Astrocyte (in vitro differentiated cells and primary cell): ENCODE measurements at regions not wholly inside any gene's neighbourhood (a gene's known extent, or its start where the extent isn't known, plus 50 kb on each side); places are given as distances from the start of the nearest gene placed in this dataset.

Experiments used
- EZH2 ChIP-seq: IDR thresholded peaks from 2 replicates; pipeline ENCODE4 v1.6.1; 2012; ENCODE audit warnings: mild to moderate bottlenecking, low read length, inconsistent platforms; ENCODE audit not compliant: insufficient read depth
- TF ChIP-seq, protein P1 (sequence below): IDR thresholded peaks from 2 replicates; pipeline ENCODE4 v1.5.1; 2011; ENCODE audit warnings: low read depth, mild to moderate bottlenecking, inconsistent platforms, low read length, moderate library complexity; ENCODE audit not compliant: insufficient read depth

DNA sequence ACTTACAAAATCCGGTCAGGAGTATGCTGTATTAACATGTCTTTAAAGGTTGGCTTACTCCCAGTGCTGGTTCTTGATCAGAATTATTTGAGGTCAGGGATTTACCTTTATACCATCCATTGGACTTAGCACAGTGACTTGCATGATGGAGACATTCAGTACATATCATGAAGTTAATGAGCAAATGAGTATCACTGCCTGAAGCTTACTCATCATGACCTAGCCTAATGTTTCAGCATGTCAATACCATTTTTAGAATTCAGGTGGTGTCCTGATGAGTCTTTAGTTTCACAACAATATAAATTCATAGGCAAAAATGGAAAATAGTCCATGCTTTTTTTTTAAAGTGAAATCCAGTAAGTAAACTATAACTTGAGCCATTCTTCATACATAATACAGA, 226.0 kb upstream of the C9orf72 start:
- TF ChIP-seq EZH2 = no peak
- TF ChIP-seq, protein P1, sequence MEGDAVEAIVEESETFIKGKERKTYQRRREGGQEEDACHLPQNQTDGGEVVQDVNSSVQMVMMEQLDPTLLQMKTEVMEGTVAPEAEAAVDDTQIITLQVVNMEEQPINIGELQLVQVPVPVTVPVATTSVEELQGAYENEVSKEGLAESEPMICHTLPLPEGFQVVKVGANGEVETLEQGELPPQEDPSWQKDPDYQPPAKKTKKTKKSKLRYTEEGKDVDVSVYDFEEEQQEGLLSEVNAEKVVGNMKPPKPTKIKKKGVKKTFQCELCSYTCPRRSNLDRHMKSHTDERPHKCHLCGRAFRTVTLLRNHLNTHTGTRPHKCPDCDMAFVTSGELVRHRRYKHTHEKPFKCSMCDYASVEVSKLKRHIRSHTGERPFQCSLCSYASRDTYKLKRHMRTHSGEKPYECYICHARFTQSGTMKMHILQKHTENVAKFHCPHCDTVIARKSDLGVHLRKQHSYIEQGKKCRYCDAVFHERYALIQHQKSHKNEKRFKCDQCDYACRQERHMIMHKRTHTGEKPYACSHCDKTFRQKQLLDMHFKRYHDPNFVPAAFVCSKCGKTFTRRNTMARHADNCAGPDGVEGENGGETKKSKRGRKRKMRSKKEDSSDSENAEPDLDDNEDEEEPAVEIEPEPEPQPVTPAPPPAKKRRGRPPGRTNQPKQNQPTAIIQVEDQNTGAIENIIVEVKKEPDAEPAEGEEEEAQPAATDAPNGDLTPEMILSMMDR = no peak
